ENCODE measurements at regions not wholly inside any gene's neighbourhood (a gene's known extent, or its start where the extent isn't known, plus 50 kb on each side); places are given as distances from the start of the nearest gene placed in this dataset.
A peak's percentile ranks its signal among the peaks of the same experiment; 100 is the strongest.
"Not testable (repeated sequence)": the region's sequence is repeated elsewhere in the genome, so short reads cannot be mapped to it uniquely, and the experiment has no call there.

- Histone ChIP-seq H3K36me3 (ENCODE audit: control insufficient read depth in 1 of 2, insufficient read depth in 2 of 2, low read length in 1 of 2) (no peaks in the 10 kb centered on the region), H3K4me1 (ENCODE audit: control insufficient read depth in 1 of 2, insufficient read depth in 2 of 2, low read length in 2 of 2) (no peaks in the 10 kb centered on the region), H3K4me3 (ENCODE audit: low read length in 2 of 2) (no peak overlapping the region), H3K9me3 (ENCODE audit: control insufficient read depth, low read length) (peaks cover 1% of the 10 kb centered on the region), H3K27me3 (ENCODE audit: control insufficient read depth in 1 of 2, insufficient read depth in 2 of 2, low read length in 1 of 2) (no peaks in the 10 kb centered on the region), H3K27ac (ENCODE audit: low read depth in 1 of 2, low read length in 2 of 2) (no peak overlapping the region)
- ATAC-seq (ENCODE audit: low FRiP score) (no peak), DNase-seq (no peak)
- intact Hi-C loops (cut with DNase I): no loop called here
- 46 to 69% methylated on average over 1 of the region's 1 CpG for WGBS, 2 donors
Observed at GRCh38 chr5:53733853-53734252, 173.4 kb downstream of the NDUFS4 start.

GRCh38 chr5:53738105-53738504, 177.7 kb downstream of the NDUFS4 start:
- 71 to 74% methylated on average over 3 of the region's 3 CpGs for WGBS, 2 donors
- H3K27me3 ChIP-seq (ENCODE audit: control insufficient read depth in 1 of 2, insufficient read depth in 2 of 2, low read length in 1 of 2): no peaks in the 10 kb centered on the region
- H3K36me3 ChIP-seq (ENCODE audit: control insufficient read depth in 1 of 2, insufficient read depth in 2 of 2, low read length in 1 of 2): no peaks in the 10 kb centered on the region
- intact Hi-C loops (cut with DNase I): no loop called here
- H3K9me3 ChIP-seq (ENCODE audit: control insufficient read depth, low read length): peaks cover 1% of the 10 kb centered on the region
- H3K4me3 ChIP-seq (ENCODE audit: low read length in 2 of 2): no peak overlapping the region
- no peaks in the 10 kb centered on the region for H3K4me1 ChIP-seq (ENCODE audit: control insufficient read depth in 1 of 2, insufficient read depth in 2 of 2, low read length in 2 of 2)
- H3K27ac ChIP-seq (ENCODE audit: low read depth in 1 of 2, low read length in 2 of 2): no peak overlapping the region
- DNase-seq (no peak), ATAC-seq (ENCODE audit: low FRiP score) (no peak)

- Histone ChIP-seq H3K4me3 (ENCODE audit: low read length in 2 of 2) (no peak overlapping the region), H3K27me3 (ENCODE audit: control insufficient read depth in 1 of 2, insufficient read depth in 2 of 2, low read length in 1 of 2) (no peaks in the 10 kb centered on the region), H3K9me3 (ENCODE audit: control insufficient read depth, low read length) (no peaks in the 10 kb centered on the region), H3K4me1 (ENCODE audit: control insufficient read depth in 1 of 2, insufficient read depth in 2 of 2, low read length in 2 of 2) (no peaks in the 10 kb centered on the region), H3K36me3 (ENCODE audit: control insufficient read depth in 1 of 2, insufficient read depth in 2 of 2, low read length in 1 of 2) (no peaks in the 10 kb centered on the region), H3K27ac (ENCODE audit: low read depth in 1 of 2, low read length in 2 of 2) (no peak overlapping the region)
- DNase-seq: no peak
- no peak for ATAC-seq (ENCODE audit: low FRiP score)
- WGBS, 2 donors: 64 to 67% methylated on average over 4 of the region's 4 CpGs
- intact Hi-C loops (cut with DNase I): no loop called here
Observed at GRCh38 chr5:53739111-53739510, 178.7 kb downstream of the NDUFS4 start.

- DNase-seq (no peak), ATAC-seq (ENCODE audit: low FRiP score) (no peak)
- Histone ChIP-seq H3K27me3 (ENCODE audit: control insufficient read depth in 1 of 2, insufficient read depth in 2 of 2, low read length in 1 of 2) (no peaks in the 10 kb centered on the region), H3K9me3 (ENCODE audit: control insufficient read depth, low read length) (peaks cover 1% of the 10 kb centered on the region), H3K4me3 (ENCODE audit: low read length in 2 of 2) (no peak overlapping the region), H3K36me3 (ENCODE audit: control insufficient read depth in 1 of 2, insufficient read depth in 2 of 2, low read length in 1 of 2) (no peaks in the 10 kb centered on the region), H3K4me1 (ENCODE audit: control insufficient read depth in 1 of 2, insufficient read depth in 2 of 2, low read length in 2 of 2) (no peaks in the 10 kb centered on the region), H3K27ac (ENCODE audit: low read depth in 1 of 2, low read length in 2 of 2) (no peak overlapping the region)
- 68 to 79% methylated on average over 1 of the region's 1 CpG for WGBS, 2 donors
- intact Hi-C loops (cut with DNase I): no loop called here
Observed at GRCh38 chr5:53749621-53750020, 189.2 kb downstream of the NDUFS4 start.

DNA sequence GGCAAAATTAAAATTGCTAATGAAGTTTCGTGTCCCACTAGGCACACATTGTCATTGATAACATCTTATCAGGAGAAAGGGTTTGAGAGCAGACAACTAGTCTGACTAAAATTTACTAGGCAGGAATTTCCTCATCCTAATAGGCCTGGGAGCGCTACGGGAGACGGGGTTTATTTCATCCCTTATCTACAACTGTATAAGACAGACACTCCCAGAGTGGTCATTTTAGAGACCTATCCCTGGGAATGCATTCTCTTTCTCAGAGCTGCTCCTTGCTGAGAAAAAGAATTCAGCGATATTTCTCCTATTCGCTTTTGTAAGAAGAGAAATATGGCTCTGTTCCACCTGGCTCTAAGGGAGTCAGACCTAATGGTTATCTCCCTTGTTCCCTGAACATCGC, 191.8 kb downstream of the NDUFS4 start:
- H3K36me3 ChIP-seq (ENCODE audit: control insufficient read depth in 1 of 2, insufficient read depth in 2 of 2, low read length in 1 of 2); H3K4me3 ChIP-seq (ENCODE audit: low read length in 2 of 2); intact Hi-C loops (cut with DNase I); H3K9me3 ChIP-seq (ENCODE audit: control insufficient read depth, low read length); H3K27me3 ChIP-seq (ENCODE audit: control insufficient read depth in 1 of 2, insufficient read depth in 2 of 2, low read length in 1 of 2); DNase-seq; H3K4me1 ChIP-seq (ENCODE audit: control insufficient read depth in 1 of 2, insufficient read depth in 2 of 2, low read length in 2 of 2); H3K27ac ChIP-seq (ENCODE audit: low read depth in 1 of 2, low read length in 2 of 2); ATAC-seq (ENCODE audit: low FRiP score): not testable (repeated sequence)
- WGBS, 2 donors: 87 to 93% methylated on average over 7 of the region's 7 CpGs

GRCh38 chr5:53766673-53767072, 206.2 kb downstream of the NDUFS4 start:
- ATAC-seq (ENCODE audit: low FRiP score) (no peak), DNase-seq (no peak)
- Histone ChIP-seq H3K36me3 (ENCODE audit: control insufficient read depth in 1 of 2, insufficient read depth in 2 of 2, low read length in 1 of 2) (no peaks in the 10 kb centered on the region), H3K27ac (ENCODE audit: low read depth in 1 of 2, low read length in 2 of 2) (no peak overlapping the region), H3K4me3 (ENCODE audit: low read length in 2 of 2) (no peak overlapping the region), H3K4me1 (ENCODE audit: control insufficient read depth in 1 of 2, insufficient read depth in 2 of 2, low read length in 2 of 2) (no peaks in the 10 kb centered on the region), H3K9me3 (ENCODE audit: control insufficient read depth, low read length) (no peaks in the 10 kb centered on the region), H3K27me3 (ENCODE audit: control insufficient read depth in 1 of 2, insufficient read depth in 2 of 2, low read length in 1 of 2) (no peaks in the 10 kb centered on the region)
- intact Hi-C loops (cut with DNase I): no loop called here
- 57% methylated on average over 2 of the region's 2 CpGs for WGBS, 2 donors

- Histone ChIP-seq H3K9me3 (ENCODE audit: control insufficient read depth, low read length) (no peaks in the 10 kb centered on the region), H3K4me3 (ENCODE audit: low read length in 2 of 2) (no peak overlapping the region), H3K27me3 (ENCODE audit: control insufficient read depth in 1 of 2, insufficient read depth in 2 of 2, low read length in 1 of 2) (no peaks in the 10 kb centered on the region), H3K4me1 (ENCODE audit: control insufficient read depth in 1 of 2, insufficient read depth in 2 of 2, low read length in 2 of 2) (no peaks in the 10 kb centered on the region), H3K27ac (ENCODE audit: low read depth in 1 of 2, low read length in 2 of 2) (no peak overlapping the region), H3K36me3 (ENCODE audit: control insufficient read depth in 1 of 2, insufficient read depth in 2 of 2, low read length in 1 of 2) (no peaks in the 10 kb centered on the region)
- 58 to 66% methylated on average over 5 of the region's 5 CpGs for WGBS, 2 donors
- ATAC-seq (ENCODE audit: low FRiP score): no peak
- intact Hi-C loops (cut with DNase I): no loop called here
- no peak for DNase-seq
Observed at GRCh38 chr5:53777864-53778618, 217.6 kb downstream of the NDUFS4 start.

- no peak for ATAC-seq (ENCODE audit: low FRiP score)
- peak in 1 of 2 donors; percentile 72 for DNase-seq
Observed at GRCh38 chr5:53779541-53779981, 219.1 kb downstream of the NDUFS4 start.

GRCh38 chr5:53782620-53783019, 222.2 kb downstream of the NDUFS4 start:
- Histone ChIP-seq H3K4me3 (ENCODE audit: low read length in 2 of 2) (no peak overlapping the region), H3K4me1 (ENCODE audit: control insufficient read depth in 1 of 2, insufficient read depth in 2 of 2, low read length in 2 of 2) (no peaks in the 10 kb centered on the region), H3K27ac (ENCODE audit: low read depth in 1 of 2, low read length in 2 of 2) (no peak overlapping the region), H3K27me3 (ENCODE audit: control insufficient read depth in 1 of 2, insufficient read depth in 2 of 2, low read length in 1 of 2) (no peaks in the 10 kb centered on the region), H3K36me3 (ENCODE audit: control insufficient read depth in 1 of 2, insufficient read depth in 2 of 2, low read length in 1 of 2) (no peaks in the 10 kb centered on the region), H3K9me3 (ENCODE audit: control insufficient read depth, low read length) (no peaks in the 10 kb centered on the region)
- ATAC-seq (ENCODE audit: low FRiP score) (no peak), DNase-seq (no peak)
- intact Hi-C loops (cut with DNase I): no loop called here
- 90 to 94% methylated on average over 4 of the region's 4 CpGs for WGBS, 2 donors

More at GRCh38 chr5:53779541-53779981, 219.1 kb downstream of the NDUFS4 start:
- intact Hi-C loops (cut with DNase I): no loop called here
- Histone ChIP-seq H3K4me3 (ENCODE audit: low read length in 2 of 2) (no peak overlapping the region), H3K27me3 (ENCODE audit: control insufficient read depth in 1 of 2, insufficient read depth in 2 of 2, low read length in 1 of 2) (no peaks in the 10 kb centered on the region), H3K9me3 (ENCODE audit: control insufficient read depth, low read length) (no peaks in the 10 kb centered on the region), H3K4me1 (ENCODE audit: control insufficient read depth in 1 of 2, insufficient read depth in 2 of 2, low read length in 2 of 2) (no peaks in the 10 kb centered on the region), H3K27ac (ENCODE audit: low read depth in 1 of 2, low read length in 2 of 2) (no peak overlapping the region), H3K36me3 (ENCODE audit: control insufficient read depth in 1 of 2, insufficient read depth in 2 of 2, low read length in 1 of 2) (no peaks in the 10 kb centered on the region)
- WGBS, 2 donors: 8 to 10% methylated on average over 4 of the region's 4 CpGs
